Bone marrow (tissue), 2 donors: ENCODE measurements at regions not wholly inside any gene's neighbourhood (a gene's known extent, or its start where the extent isn't known, plus 50 kb on each side); places are given as distances from the start of the nearest gene placed in this dataset.
"Not testable (repeated sequence)": the region's sequence is repeated elsewhere in the genome, so short reads cannot be mapped to it uniquely, and the experiment has no call there.

ENCODE experiments used
- DNase-seq, 2 donors: peaks; one replicate each; lab custom pipeline; 2025; lab: John Stamatoyannopoulos, UW

DNA sequence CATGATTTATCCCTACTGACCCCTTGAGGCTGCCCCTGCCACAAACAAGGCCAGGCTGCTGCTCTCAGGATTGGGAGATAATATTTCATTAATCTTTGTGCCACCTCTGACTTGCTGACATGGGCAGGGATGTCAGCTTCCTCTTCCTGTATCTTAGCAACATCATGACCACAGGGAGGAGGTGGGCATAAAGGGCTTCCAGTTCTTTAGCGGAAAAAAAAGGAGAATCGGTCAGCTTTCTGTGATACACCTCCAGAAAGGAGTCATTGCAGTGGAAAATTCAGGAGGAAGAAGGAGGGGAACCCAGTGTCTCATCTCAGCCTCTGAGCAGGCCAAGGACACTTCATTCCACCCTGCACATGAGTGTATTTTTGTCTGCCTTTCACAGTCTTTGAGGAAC, 206.8 kb upstream of the SDK2 start:
- DNase-seq: no peak

DNA sequence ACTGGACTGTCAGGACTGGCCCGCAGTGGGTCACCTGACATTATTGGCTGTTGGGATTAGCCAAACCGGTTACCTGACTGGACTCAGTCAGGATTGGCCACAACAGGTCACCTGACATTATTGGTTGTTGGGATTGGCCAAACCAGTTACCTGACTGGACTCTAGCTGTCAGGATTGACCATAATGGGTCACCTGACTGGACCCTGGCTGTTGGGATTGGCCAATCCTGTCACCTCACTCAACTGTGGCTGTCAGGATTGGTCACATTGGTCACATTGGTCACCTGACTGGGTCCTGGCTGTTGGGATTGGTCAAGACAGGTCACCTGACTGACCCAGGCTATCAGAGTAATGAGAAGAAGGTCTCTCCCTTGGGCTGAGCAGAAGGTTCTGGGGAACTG, 207.7 kb upstream of the SDK2 start:
- no peak for DNase-seq

DNA sequence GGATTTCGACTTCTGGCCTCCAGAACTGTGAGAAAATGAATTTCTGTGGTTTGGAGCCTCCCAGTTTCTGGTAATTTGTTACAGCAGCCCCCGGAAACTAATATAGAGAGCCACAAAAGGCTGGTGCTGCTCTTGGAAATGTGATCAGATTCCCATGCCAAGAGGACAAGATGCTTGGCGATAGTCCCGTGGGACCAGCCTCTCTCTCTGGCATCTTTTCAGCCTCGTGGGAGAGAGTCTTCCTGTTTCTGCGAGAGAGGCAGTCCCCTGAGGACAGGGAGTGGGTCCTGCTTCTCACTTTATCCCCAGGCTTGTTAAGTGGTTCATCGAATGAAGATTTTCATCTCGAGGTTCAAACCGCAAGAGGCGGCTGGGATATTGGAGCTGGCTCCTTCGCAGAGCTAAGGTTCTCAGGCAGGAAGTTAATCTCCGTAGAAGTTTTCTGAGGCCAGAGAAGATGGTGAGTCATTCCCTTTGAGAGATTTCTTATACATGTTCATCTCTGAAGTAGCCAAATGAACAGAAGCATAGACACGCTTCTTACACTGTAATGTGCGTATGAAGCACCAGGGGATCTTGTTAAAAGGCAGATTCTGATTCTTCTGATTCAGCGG, 211.6 kb upstream of the SDK2 start:
- DNase-seq: no peak

DNA sequence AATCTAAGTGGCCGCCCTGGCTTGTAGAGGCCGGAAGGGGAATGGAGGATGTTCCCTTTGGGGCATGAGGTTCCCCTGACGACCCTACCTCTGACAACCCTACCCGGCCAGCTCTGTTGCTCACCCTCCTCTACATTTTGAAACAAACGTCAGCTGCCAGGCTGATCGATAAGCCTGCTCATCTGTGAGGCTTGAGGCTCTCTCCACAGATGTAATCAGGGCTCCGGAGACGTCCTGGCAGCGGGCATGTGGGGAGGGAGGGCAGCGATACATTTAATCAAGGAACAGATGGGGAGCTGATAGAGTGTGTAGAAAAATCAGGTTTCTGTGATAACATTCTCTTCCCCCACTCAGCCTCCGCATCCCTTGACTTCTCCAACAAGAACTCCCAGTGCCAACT, 212.3 kb upstream of the SDK2 start:
- no peak for DNase-seq

DNA sequence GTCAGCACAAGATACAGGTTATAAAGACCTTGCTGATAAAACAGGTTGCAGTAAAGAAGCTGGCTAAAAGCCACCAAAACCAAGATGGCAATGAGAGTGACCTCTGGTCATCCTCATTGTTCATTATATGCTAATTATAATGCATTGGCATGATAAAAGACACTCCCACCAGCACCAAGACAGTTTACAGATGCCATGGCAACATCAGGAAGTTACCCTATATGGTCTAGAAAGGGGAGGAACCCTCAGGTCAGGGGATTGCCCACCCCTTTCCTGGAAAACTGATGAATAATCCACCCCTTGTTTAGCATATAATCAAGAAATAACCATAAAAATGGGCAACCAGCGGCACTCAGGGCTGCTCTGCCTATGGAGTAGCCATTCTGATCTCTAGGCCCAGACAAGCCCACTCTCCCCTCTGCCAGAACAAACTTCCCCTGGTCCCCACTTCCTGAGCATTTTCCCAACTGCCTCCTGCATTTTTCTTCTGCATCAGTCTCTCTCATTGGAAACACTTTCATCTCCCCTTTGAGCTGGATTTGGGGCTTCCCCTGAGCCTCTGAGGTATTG, 215.3 kb upstream of the SDK2 start:
- not testable (repeated sequence) for DNase-seq

DNA sequence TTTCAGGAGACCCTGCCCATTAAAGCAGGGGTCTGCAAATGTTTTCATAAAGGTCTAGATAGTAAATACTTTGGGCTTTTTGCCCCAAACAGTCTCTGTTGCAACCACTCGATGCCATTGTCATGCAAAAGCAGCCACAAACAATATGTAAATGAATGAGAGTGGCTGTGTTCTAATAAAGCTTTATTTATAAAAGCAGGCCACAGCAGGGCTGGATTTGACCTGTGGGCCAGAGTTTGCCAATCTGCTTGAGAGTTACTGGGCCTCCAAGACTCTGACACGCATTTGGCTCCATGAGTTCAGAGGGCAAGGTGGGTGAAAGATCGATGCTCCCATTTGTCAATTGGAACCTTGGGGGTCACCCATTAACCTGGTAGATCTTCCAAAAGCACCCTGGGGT, 217.3 kb upstream of the SDK2 start:
- DNase-seq: no peak

DNA sequence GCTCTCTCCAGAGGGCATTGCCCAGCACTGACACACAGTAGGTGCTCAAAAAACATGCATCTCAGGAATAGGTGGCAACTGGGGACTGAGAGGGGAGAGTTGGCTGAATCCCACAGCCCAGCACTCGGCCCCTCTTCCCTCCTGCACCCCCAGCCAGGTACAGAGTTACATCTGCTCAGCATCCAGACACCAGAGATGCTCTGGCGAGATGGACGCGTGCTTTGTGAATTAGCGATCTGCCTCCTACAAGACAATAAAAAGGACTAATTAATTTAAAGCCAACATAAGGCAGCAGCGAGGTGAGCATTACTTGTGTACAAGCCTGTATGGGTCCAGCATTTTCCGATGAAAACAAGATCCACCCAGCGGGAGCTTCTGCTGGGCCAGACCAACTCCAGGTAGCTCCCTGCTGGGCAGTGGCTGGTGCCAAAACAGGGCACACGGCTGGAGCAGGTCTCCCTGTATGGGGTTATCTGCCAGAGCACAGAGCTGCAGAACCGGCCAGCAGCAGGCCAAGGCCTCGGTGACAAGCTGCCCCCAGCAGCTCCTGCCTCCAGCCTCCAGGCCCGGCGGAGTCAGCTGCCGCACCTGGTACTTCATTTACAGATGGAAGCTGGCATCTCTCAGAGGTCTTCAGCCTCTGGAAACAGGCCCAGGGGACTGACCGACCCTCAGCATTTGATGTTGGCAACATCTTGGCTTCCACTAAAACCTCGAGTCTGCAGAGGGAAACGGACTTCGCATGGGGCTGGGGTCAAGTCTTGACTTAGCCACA, 219.7 kb upstream of the SDK2 start:
- DNase-seq: no peak

DNA sequence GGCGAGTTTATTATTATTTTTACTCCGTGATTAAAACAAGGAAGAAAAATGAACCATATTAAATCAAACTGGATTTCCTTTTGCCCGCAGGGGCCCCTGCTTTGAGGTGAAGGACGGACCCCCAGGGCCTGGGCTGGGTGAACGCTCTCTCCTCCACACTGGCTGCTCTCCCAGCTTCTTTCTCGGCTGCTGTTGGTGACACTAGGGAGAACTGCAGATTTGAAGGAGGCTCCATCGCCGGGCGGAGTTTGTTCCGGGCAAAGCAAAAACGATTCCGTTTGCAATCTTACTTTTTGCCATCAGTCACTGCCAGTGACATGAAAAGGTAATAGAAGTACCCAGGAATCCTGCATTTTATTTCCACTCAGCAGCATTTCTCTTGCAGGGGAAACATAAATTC, 221.6 kb upstream of the SDK2 start:
- DNase-seq: no peak

DNA sequence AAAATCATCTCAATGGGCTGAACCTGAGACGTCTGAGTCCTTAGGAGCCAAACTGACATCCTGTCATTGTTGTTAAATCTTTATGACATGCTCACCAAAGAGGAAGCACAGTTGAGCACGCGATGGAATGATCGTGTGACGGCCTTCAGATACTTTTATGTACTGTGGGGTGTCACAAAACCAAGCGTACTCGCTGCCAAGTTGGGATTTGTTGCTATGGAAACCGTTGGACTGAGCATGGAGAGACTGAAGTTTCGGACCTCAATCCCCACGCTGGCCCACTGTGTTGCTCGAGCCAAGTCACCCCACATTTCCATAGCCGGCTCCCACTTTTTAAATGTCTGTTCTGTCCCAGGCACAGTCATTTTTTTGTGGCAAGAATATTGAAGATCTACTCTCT, 222.8 kb upstream of the SDK2 start:
- DNase-seq: no peak

DNA sequence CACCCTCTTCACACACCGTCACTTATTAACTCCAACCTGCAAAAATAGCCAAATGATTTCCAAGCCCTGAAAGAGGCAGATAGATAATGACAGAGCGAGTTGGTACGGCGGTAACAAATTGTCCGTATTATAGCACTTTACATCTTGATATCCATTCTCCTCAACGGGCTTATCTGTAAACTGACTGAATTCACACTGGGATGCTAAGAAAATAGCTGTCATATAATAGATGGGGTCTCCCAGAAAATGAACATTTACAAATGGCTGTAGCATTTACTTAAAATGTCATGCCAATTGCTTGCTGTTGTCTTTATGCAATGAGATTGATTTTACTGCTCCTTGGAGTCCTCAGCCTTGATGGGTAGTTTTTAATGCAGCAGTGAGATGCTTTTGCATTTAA, 225.8 kb upstream of the SDK2 start:
- DNase-seq: no peak

DNA sequence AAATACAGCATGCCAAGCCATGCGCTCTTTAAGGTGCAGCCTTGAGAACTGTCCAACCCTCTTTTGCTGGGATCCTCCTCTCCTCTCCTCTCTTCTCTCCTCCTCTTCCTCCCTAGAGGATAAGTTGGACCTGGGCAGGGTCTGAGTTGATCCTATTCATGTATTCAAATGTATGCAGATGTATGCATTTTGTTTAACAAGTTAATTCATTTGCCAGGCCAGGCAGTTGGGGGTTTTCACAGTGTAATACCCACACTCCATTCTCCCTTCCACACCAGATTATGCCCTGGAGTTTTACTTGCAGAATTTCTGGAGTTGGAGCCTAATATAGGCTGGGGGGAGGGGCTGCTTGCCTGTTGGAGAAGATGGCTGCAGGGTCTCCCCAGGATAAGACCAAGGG, 226.2 kb upstream of the SDK2 start:
- no peak for DNase-seq

DNA sequence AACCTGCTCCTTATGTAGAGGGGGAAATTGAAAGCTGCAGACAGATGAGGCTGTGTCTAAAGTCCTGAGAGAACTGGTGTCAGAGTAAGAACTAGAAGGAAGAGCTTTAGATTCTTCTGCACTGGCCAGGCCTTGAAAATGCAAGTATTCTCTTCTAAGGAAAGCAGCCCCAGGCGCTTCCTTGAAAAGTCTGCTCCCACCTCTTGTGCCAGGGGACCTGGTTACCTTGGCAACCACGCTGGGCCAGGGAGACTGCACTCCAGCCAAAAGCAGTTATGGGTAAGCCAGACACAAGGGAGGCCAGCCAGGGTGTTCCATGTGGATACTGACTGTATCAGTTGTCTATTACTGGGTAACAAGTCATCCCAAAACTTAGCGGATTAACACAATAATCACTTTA, 228.6 kb upstream of the SDK2 start:
- no peak for DNase-seq

DNA sequence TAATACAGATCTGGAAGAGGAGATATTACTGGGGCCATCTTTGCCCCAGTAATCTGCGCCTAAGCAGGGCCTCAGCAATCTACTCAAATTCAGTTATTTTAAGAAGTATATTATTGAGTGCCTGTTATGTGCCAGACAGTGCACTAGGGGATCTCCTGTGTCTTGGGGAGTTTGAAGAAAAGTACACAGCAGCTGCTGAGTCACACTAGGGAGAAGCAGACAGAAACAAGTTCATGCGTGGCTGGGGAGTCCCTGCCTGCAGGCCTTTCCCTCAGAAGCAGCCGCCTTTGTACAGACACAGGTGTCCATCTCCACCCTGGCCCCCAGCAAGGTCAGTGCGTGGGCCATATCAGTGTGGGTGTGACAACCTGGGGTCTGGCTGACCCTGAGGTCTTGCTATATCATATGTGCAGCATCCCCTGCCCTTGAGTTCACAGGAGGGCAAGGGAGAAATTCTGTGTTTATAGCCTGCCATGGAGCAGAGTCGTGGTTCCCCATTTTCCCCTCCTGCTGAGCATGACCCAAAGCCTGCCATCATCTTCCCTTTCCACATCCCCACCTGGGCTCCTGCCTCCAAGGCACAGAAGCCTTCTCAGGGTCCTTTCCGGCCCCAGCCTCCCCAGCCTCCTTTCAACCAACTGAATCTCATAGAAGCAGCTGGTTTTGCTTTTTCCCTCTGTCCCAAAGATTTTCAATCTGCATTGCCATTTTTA, 229.9 kb upstream of the SDK2 start:
- DNase-seq: no peak

DNA sequence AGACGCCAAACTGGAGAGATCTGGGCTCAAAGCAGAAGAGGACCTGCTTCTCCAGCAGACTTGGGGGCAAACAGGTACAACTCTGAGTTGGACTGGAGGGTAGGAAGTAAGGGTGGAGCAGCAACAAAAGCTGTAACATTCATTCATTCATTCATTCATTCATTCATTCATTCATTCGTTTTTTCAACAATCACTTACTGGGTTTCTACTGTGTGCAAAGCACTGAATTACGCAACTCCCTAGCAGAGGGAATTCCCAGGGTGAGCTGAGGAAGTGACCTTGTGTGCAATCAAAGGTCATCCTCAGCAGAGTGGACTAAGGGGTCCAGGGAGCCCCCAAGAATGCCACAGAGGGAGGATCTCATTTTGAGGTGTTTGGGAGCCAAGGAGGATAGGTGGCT, 231.1 kb upstream of the SDK2 start:
- DNase-seq: no peak

DNA sequence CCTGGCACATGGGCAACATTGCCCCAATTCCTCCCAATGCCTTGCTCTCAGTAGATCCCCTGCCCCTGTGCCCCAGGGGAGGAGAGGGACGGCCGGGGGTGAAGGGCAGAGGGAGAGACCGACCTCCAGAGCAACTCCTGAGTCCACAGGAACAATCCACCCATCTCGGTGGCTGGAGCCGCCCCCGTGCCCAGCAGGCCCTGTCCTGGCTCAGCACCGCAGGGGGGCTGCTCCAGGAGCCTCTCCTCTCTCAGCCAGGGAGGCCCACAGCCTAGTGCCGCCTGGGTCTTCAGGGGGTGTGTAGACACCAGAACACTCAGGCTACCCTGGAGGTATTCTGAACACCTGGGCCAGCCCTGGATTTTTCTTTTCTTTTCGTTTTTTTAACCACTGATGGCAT, 233.7 kb upstream of the SDK2 start:
- no peak for DNase-seq

DNA sequence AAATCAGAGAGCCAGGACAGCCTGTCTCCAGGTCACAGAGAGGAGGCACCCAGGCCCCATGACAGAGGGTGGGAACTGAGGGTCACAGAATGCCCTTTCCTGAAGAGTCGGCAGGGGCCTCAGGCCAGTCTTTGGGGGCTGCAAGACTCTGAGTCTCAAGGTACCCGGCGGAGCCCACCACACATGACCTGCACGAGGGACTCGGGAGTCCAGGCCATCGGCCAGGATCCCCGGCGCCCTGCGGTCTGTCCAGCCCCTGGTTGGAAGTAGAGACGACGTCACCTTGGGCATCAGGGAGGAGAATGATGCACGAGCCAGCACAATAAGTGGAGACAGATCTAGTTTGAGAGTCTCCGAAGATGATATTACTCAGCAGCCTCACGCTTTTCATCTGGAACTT, 234.7 kb upstream of the SDK2 start:
- no peak for DNase-seq

DNA sequence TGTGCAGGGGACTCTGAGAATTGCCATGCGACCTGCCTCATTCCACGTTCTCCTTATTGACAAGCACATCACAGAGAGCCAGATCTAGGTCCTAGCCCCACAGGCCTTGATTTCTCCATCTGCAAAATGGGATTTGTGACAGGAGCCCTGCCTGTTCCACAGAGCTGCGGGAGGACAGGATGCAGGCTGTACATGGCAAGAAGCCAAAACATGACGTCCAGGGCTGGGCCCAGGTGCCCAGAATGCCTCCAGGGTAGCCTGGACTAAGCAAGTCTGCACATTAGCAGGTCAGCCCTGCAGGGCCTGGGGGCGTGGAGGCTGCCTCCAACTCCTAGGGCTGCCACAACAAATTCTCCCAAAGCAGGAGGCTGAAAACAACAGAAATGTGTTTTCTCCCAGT, 235.7 kb upstream of the SDK2 start:
- DNase-seq: no peak

DNA sequence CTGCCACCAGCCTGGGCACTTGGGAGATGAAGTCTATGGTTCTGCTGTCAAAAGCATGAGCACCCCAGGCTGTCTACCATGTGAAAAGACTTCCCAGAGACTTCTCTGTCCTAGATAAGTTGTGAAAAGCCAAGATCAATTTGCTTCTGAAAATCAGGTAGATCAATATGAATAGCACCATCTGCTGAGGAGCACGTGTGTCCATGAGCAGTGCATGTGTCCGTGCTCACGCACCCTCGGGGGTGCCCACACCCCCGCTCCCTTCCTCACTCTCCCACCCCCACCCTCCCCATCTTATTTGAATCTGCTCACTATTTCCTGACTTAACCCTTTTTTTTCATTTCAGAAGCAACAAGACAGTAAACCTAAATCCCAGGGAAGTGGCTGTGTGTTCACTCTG, 238.3 kb upstream of the SDK2 start:
- no peak for DNase-seq

DNA sequence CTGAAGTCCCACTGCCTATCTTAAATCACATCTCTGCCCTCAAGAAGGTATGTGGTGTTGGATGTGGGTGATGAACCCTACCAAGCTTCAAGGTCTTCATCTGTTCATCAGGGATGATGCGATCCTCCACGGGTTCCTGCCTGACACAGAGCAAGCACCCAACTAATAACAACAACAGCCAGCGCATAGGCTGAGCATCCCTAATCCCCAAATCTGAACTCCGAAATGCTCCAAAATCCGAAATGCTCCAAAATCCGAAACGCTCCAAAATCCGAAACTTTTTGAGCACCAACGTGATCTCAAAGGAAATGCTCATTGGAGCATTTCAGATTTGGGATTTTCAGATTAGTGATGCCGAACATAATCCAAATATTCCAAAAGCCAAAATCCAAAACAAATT, 238.9 kb upstream of the SDK2 start:
- no peak for DNase-seq

DNA sequence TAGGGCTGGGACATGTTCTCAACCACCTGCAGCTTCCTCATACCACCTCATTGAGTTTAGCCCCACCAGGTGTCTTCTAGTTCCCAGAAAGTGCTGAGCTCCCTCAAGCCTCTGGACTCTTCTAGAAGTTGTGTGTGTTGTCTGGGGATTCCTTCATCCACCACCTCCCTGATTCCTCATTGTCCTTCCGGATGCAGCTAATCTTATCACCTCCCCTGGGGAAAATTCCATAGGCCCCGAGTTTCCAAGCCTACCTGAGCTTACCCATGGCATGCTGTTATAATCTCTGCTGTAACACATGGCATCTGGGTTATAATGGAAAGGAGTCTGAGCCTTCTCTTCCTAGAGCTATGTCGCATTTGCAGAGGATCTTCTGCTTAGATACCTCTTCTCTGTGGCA, 243.5 kb upstream of the SDK2 start:
- DNase-seq: no peak

DNA sequence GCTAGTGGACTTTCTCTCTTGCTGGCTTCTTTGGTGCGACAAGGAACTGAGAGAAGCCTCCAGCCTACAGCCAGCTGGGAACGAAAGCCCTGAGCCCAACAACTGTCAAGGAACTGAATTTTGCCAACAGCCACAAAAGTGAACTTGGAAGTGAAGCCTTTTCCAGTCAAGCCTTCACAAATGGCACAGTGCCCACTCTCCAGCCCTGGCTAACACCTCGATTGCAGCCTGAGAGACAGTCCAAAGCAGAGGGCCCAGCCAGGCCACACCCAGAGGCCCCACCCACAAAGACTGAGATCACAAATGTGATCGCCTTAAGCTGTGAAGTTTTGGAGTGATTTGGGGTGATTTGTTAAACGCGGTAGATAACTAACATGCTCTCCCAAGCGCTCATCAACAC, 244.6 kb upstream of the SDK2 start:
- DNase-seq: no peak

DNA sequence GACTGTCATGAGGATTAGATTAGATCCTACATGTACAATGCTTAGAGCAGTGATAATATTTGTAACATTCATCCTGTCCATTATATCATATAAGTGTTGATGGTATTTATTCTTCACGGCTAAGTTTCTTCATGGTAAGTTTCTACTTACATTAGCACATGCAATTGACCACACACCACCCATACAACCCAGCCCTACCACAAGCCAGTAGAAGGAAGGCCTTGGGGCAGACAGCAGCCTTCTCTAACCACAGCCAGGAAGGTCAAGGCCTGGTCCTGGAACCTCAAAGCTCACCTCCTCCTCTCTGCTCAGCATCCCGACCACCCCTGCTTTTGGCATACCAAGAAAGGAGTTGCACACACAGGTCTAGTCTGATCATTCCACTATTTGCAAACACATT, 245.2 kb upstream of the SDK2 start:
- DNase-seq: no peak

DNA sequence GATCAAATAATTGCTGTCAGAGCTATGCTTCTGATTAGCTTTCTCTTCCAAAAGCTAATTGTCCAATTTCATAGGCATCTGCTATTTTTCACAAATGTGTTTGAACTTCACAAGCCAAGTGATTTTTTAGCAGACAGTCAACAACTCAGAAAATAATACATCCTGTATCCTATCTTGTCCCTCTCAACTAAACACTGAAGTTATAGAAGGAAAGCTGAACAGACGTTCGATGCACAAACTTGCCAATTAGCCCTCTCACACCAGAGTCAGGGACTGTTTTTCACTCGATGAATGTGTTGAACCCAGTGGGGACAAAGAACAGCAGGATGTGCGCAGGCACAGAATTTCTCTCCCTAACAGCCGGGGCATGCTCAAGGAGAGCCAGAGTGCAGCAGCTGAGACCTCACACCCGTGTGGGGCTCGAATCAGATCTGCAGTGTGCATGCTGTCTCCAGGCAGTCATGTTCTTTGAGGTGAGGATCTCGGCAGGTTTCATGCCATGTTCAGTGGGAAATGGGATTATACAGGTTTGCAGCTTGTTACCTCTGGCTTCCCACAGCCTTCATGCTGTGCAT, 246.7 kb upstream of the SDK2 start:
- DNase-seq: no peak
